Motor neuron (in vitro differentiated cells): ENCODE measurements at regions not wholly inside any gene's neighbourhood (a gene's known extent, or its start where the extent isn't known, plus 50 kb on each side); places are given as distances from the start of the nearest gene placed in this dataset.

Experiments used
- ATAC-seq, 8 experiments: fragments of 200-7000 bp; cut with Tn5 transposase; replicated peaks in 6 of 8; 2 replicates each; pipeline ENCODE4 v1.8.0; 2021; ENCODE audit warnings: mild to moderate bottlenecking in 8 of 8, moderate library complexity in 8 of 8
- H3K27ac ChIP-seq, 2 donors: fragments of 250-450 bp; sonication (Bioruptor Pico); 2 replicates each; pipeline ENCODE4 v1.9.0; 2021; ENCODE audit warnings: antibody characterized with exemption in 2 of 2, mild to moderate bottlenecking in 2 of 2, moderate library complexity in 1 of 2
- H3K4me1 ChIP-seq, 2 donors: fragments of 250-450 bp; sonication (Bioruptor Pico); replicated peaks in 1 of 2; 2 replicates each; pipeline ENCODE4 v1.6.1; 2021; ENCODE audit warnings: antibody characterized with exemption in 2 of 2, mild to moderate bottlenecking in 2 of 2, moderate library complexity in 1 of 2
- H3K4me3 ChIP-seq, 5 donors: fragments of 250-450 bp; sonication (Bioruptor Pico); 2 replicates each; pipeline ENCODE4 v1.9.0; 2021; ENCODE audit warnings: antibody characterized with exemption in 5 of 5, mild to moderate bottlenecking in 5 of 5, moderate library complexity in 4 of 5
- WGBS, 10 experiments: fragments of 450-650 bp; shearing (Covaris generic); methylation state at CpG; one replicate each; pipeline ENCODE4 v1.0.0; 2022; 5-methylcytosine and 5-hydroxymethylcytosine counted together
- in situ Hi-C, 9 experiments: fragments of 400-800 bp; cut with MboI; loops; one replicate each; pipeline ENCODE4 v1.15.0; 2021; ENCODE audit warnings: low sequenced_read_pairs in 9 of 9, low pct_unique_long_range_greater_than_20kb in 2 of 9; ENCODE audit not compliant: unreplicated experiment in 9 of 9

DNA sequence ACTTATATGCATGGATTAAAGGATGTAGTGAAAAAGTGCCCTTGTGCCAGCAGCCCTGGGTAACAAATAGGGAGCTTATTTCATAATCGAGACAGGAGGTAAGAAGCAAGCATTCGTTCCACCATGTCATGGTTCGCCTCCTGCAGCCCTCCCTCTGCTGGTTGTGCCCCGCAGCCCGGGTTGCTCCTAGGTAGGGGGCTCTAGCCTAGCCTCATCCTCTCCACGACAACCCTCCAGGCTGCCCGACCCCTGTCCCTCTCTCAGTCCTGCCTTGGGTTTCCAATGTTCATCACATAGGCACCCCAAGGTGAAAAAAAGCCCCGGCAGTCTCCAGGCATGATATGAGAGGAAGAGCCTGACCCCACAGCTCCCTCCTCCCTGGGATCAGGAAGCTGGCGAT, 75.5 kb upstream of the SYNDIG1 start:
- Histone ChIP-seq H3K4me1 (no peaks in the 10 kb centered on the region), H3K27ac (no peak overlapping the region), H3K4me3 (no peak overlapping the region)
- in situ Hi-C loops: no loop called here
- no peak for ATAC-seq
- 43 to 100% (median 67%) methylated on average over 1 to 7 of the region's 9 CpGs; no CpG with 5 or more reads in 2 of the 10 experiments for WGBS, 10 experiments

DNA sequence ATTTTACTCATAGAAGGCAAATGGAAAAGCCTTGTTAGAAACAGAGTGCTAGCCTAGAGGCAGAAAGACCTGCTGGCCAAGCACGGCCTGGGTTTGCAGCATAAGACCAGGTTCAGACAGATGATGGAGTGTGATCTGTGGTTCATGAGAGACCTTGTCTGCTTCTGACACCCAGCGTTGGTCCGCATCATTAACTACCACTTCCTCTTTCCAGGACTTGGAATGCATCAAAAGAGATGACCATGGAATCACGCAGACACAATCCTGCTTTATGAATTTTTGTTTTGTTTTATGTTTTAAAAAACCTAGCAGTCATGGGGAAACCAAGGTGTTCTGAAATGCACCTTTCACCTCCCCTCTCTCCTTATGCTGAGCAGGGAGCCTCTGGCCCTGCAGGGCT, 76.8 kb upstream of the SYNDIG1 start:
- in situ Hi-C loops: no loop called here
- no peak overlapping the region for H3K27ac ChIP-seq
- no peaks in the 10 kb centered on the region for H3K4me1 ChIP-seq
- no peak overlapping the region for H3K4me3 ChIP-seq
- WGBS, 10 experiments: 83 to 95% (median 93%) methylated on average over 1 to 4 of the region's 4 CpGs; no CpG with 5 or more reads in 5 of the 10 experiments
- no peak for ATAC-seq

DNA sequence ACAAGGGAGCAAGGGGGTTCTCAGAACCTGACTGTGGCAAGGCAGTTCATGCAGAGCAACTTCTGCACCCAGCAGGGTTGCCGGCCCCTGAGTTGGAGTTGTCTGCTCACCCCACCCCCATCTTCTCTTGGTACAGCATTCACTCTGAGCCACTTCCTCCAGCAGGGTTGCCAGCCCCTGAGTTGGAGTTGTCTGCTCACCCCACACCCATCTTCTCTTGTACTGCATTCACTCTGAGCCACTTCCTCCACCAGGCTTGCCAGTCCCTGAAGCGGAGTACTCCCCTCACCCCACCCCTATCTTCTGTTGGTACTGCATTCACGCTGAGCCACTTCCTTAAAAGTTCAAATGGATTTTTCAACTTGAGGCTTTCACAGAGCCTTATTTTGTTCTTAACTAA, 79.7 kb upstream of the SYNDIG1 start:
- peaks cover 9 to 10% of the 10 kb centered on the region in 2 donors for H3K4me1 ChIP-seq
- in situ Hi-C loops: no loop called here
- H3K4me3 ChIP-seq: no peak overlapping the region
- no peak for ATAC-seq
- no peak overlapping the region for H3K27ac ChIP-seq
- WGBS, 10 experiments: 37 to 100% (median 85%) methylated on average over 1 to 3 of the region's 3 CpGs; no CpG with 5 or more reads in 3 of the 10 experiments

DNA sequence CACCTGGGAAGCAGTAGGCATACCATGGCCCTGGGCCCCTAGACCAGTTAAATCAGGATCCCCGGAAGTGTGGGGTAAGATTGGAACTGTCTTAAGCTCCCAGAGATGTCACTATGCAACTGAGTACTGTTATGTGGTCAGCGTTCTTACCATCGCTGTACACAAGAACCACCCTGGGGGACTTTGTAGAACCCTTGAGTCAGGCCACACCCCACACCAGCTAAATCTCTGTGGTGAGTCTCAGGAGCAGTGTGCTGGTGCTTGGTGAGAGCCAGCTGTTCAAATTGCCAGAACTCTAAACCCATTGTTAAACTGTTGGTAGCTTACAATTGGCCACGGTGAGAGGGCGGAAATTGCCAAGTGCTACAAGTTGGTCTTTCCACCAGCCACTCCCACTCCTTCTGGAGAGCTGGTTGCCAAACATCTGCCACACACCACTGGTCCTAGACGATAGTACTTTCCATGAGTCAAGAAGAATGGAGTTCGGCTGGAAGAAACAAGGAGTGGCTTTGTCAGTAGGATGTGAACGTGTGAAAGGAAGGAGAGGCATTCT, 80.5 kb upstream of the SYNDIG1 start:
- ATAC-seq: peak in 2 of 8 experiments; percentile 41 to 80
- no peak overlapping the region for H3K27ac ChIP-seq
- H3K4me3 ChIP-seq: no peak overlapping the region
- in situ Hi-C loops: no loop called here
- peaks cover 9 to 10% of the 10 kb centered on the region in 2 donors for H3K4me1 ChIP-seq
- WGBS, 10 experiments: 39 to 100% (median 75%) methylated on average over 1 to 6 of the region's 8 CpGs; no CpG with 5 or more reads in 1 of the 10 experiments

DNA sequence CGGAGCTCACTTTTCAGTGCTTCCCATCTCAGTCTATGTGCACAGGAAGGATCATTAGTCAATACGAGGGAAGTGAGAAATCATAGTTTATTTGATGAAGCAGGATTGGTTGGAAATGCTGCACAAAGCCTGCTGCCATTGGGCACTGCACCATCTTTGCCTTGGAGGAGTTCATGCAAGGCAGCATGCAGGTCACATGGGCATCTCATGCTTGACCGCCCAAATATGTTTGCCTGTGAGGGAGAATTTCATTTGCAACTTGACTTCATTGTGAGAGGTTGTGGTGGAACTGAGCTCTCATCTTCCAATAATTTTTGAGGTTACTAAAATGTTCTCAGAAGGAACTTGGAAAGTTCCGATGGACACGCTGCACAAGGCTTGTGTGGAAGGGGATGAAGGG, 83.9 kb upstream of the SYNDIG1 start:
- H3K4me3 ChIP-seq: no peak overlapping the region
- WGBS, 10 experiments: 30 to 100% (median 80%) methylated on average over 1 to 4 of the region's 5 CpGs; no CpG with 5 or more reads in 3 of the 10 experiments
- in situ Hi-C loops: no loop called here
- no peak overlapping the region for H3K27ac ChIP-seq
- ATAC-seq: no peak
- peaks cover 34 to 38% of the 10 kb centered on the region in 2 donors for H3K4me1 ChIP-seq

DNA sequence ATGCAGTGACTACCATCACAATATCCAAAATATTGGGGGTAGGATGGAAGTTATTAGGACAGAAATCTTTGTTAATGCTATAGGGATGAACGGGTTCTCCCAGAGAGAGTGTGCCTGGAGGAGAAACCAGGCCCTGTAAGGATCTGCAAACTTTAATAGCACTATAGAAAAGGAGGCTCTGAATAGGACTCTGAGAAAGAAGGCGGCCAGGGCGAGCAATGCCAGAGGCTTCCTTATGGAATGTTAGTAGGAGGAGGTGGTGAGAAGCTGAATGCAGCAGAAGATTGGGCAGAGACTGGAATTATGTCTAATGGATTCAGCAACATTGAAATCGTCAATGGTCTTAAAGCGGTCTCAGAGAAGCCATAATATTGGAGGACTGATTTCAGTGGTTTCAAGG, 84.6 kb upstream of the SYNDIG1 start:
- WGBS, 10 experiments: 40 to 98% (median 79%) methylated on average over 1 to 5 of the region's 5 CpGs; no CpG with 5 or more reads in 4 of the 10 experiments
- in situ Hi-C loops: no loop called here

DNA sequence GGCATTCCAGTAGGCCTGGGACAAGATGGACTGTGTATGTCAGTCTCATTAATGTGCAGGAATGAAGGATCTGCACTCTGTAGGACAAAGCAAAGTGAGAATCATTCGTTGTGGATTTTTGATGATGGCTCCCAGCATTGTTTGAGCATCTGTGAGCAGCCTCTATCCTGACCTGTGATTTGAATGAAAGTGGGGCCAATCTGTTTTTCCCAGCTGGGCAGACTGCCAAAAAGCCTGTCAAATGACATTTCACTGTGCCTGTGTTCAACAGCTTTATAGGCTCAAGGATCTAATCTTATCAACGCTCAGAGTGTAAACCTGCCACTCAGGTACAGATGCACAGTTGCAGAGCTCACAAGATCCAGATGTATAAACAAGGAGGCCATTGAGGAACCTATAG, 86.7 kb upstream of the SYNDIG1 start:
- peak in 5 of 8 experiments; percentile 90 to 95 (median 93) for ATAC-seq
- in situ Hi-C loops: no loop called here
- Histone ChIP-seq H3K4me1 (peaks cover 34 to 38% of the 10 kb centered on the region in 2 donors), H3K4me3 (no peak overlapping the region), H3K27ac (peak overlapping the region; percentile 61 to 72)
- WGBS, 10 experiments: 0 to 48% (median 8%) methylated on average over 2 of the region's 2 CpGs; no CpG with 5 or more reads in 7 of the 10 experiments

More for the DNA sequence above, 84.6 kb upstream of the SYNDIG1 start:
- Histone ChIP-seq H3K27ac (no peak overlapping the region), H3K4me1 (peaks cover 34 to 38% of the 10 kb centered on the region in 2 donors), H3K4me3 (no peak overlapping the region)
- ATAC-seq: no peak

DNA sequence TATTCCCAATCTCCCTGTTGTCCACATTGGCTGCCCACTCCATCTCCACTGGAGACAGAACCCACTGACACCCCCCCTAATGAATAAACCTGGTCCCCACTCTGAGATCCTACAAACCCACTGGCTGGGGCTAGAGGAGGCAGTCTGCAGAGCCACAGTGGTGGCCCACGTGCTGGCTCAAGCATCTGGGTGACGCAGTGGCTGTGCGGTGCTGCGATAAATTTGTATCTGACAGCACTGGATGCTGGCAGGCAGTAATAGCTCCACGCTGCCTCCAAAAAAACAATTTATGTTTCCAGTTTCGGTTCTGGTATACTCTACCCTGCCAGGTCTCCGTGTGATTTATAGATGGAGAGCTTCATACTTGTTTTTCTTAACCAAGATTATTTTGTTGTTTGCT, 87.1 kb upstream of the SYNDIG1 start:
- ATAC-seq: peak in 5 of 8 experiments; percentile 87 to 93 (median 91)
- Histone ChIP-seq H3K4me1 (peaks cover 34 to 38% of the 10 kb centered on the region in 2 donors), H3K4me3 (no peak overlapping the region), H3K27ac (peak overlapping the region; percentile 61 to 72)
- in situ Hi-C loops: no loop called here
- 33 to 60% (median 47%) methylated on average over 1 to 7 of the region's 7 CpGs; no CpG with 5 or more reads in 3 of the 10 experiments for WGBS, 10 experiments

DNA sequence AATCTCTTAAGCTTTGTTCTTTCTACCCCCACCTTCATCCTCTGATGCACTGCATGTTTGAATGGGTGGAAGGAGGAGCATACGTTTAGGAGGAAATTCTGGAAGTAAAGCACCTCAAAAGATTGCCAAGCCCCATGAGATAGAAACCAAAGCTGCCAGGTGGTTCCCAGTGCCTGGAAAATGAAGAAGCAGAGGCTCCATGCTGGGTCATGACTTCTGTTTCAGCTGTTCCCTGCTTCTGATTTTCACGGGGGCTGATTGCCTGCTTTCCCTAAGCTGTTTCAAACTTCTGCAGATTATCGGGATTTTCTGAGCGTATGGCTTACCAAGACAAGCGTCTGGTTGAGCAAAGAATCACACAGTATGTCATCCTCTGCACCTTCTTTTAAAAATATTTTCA, 87.5 kb upstream of the SYNDIG1 start:
- 47 to 95% (median 78%) methylated on average over 1 to 5 of the region's 5 CpGs; no CpG with 5 or more reads in 2 of the 10 experiments for WGBS, 10 experiments
- in situ Hi-C loops: no loop called here
- peaks cover 34 to 38% of the 10 kb centered on the region in 2 donors for H3K4me1 ChIP-seq
- peak overlapping the region; percentile 61 to 72 for H3K27ac ChIP-seq
- ATAC-seq: no peak
- H3K4me3 ChIP-seq: no peak overlapping the region

DNA sequence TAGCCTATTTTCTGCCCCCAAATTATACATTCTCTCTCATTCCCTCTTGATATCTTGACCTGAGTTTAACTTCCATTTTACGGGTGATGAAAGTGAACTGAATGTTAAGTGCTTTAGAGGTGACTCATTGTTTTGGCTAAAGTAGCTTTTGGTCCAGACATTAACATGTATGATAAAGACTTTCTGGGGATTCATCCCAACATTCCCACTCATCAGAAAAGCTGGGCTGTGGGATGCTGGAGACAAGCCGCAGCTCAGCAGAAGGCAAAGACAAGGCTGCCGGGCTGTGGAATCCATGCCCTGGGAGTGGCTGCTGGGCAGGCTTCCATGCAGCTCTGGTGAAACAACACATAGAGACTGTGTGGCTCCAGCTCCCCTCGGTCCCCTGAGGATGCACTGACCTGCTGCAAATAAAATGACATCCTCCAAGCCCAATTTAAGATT, 89.9 kb upstream of the SYNDIG1 start:
- in situ Hi-C loops: no loop called here
- H3K4me1 ChIP-seq: peaks cover 24 to 31% of the 10 kb centered on the region in 2 donors
- WGBS, 10 experiments: 0 to 93% (median 61%) methylated on average over 1 to 4 of the region's 4 CpGs
- peak in 3 of 8 experiments; percentile 8 to 68 (median 63) for ATAC-seq
- no peak overlapping the region for H3K27ac ChIP-seq
- H3K4me3 ChIP-seq: no peak overlapping the region

DNA sequence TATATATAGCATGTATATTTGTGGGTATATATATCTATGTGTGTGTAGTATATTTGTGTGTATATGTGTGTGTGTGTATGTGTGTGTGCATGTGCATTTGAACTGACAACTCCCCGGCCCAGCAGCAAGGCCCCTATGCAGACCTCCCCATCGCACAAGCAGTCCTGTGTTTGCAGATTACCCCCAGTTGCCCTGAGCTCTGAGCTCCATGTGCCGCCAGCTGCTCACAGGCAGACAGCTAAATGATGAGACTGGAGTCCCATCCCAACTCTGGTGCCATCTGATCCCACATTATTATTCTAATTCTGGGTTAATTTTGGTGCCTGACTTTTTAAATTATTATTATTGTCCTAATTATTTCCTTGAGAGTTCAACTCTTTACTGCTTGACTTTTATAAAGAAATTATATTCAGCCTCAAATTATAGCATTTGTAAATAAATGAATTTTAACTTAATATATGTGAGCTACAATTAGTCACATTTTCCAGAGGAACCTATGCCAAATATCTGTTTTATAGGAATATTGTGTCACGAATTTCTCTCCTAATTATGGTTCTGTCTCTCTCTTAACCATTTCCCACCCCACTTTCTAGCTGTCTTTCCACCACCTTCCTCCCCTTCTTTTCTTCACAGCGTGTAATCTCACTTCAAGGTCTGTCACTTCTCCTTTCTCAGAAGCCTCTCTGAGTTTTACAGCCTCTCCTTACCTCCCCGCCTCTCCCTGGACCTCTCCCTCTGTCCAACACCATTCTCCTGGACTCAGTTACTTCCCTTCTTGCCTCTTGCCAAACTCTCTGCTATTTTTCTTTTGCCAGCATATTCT, 90.6 kb upstream of the SYNDIG1 start:
- in situ Hi-C loops: no loop called here
- no peak overlapping the region for H3K27ac ChIP-seq
- H3K4me1 ChIP-seq: peaks cover 24 to 31% of the 10 kb centered on the region in 2 donors
- 24 to 75% (median 49%) methylated on average over 1 to 6 of the region's 6 CpGs for WGBS, 10 experiments
- peak in 2 of 8 experiments; percentile 25 to 41 for ATAC-seq
- no peak overlapping the region for H3K4me3 ChIP-seq

DNA sequence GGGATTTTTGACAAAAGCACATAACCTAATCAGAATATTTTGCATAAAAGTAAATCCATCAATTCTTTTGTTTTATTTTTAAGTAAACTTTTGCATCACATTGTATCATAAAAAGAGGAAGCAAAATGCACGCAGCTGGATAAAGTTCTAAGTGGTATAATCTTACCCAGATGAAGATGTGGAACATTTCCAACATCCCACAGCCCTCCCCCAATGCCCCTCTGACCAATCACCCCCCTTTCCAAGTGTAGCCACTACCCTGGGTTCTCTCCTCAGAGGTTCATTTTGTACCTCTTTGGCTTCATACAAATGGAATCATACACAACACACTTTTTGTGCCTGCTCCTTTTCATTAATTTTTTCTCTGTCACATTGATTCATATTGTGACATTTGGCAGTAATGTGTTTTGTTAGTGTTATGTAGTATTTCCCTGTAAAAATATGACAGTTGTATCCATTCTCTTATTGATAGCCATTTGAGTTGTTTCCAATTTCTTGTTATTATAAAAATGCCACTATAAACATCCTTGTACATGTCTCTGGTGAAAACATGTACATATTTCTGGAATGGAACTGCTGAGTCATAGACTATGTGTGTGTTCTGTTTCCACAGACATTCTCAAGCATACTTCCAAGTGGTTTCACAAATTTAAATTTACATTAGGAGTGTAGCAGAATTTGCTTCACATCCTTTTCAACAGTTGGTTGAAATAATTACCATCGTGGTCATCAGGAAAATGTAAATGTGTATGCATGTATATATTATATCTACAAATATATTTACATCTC, 92.9 kb upstream of the SYNDIG1 start:
- H3K27ac ChIP-seq: no peak overlapping the region
- 0 to 58% (median 10%) methylated on average over 1 to 2 of the region's 2 CpGs; no CpG with 5 or more reads in 3 of the 10 experiments for WGBS, 10 experiments
- peak in 7 of 8 experiments; percentile 27 to 94 (median 66) for ATAC-seq
- H3K4me3 ChIP-seq: no peak overlapping the region
- H3K4me1 ChIP-seq: peaks cover 7 to 8% of the 10 kb centered on the region in 2 donors
- in situ Hi-C loops: no loop called here

DNA sequence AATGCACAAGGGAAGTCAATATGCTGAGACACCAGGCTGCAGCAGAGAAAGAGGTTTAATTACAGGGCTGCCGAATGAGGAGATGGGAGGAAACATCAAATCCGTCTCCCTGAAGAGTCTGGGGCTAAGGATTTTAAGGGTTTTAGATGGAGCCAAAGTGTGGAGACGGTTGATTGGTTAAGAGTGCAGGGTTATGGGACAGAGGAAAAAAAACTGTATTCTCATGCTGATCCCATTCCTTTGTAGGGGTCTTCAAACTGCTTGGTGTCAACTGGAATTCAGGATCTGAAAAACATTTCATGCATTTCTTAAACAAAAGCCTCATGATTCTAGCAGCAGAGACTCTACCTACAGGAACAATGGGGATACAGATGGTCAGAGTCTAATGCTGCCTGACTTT, 96.1 kb upstream of the SYNDIG1 start:
- in situ Hi-C loops: no loop called here
- Histone ChIP-seq H3K4me3 (no peak overlapping the region), H3K27ac (no peak overlapping the region), H3K4me1 (peaks cover 3 to 4% of the 10 kb centered on the region in 2 donors)
- ATAC-seq: peak in 2 of 8 experiments; percentile 35 to 52
- 25 to 93% (median 73%) methylated on average over 1 to 3 of the region's 3 CpGs; no CpG with 5 or more reads in 1 of the 10 experiments for WGBS, 10 experiments
